HL-60 (cell line): ENCODE measurements at regions not wholly inside any gene's neighbourhood (a gene's known extent, or its start where the extent isn't known, plus 50 kb on each side); places are given as distances from the start of the nearest gene placed in this dataset.
A peak's percentile ranks its signal among the peaks of the same experiment; 100 is the strongest.

ENCODE experiments used
- DNase-seq, 2 experiments: peaks; one replicate each; pipeline ENCODE4 v3.0.0-alpha.2; 2010 to 2020; ENCODE audit warnings: low read depth in 1 of 2, low spot score in 1 of 2
- H3K27ac ChIP-seq: fragments of 250-450 bp; sonication (Bioruptor Pico); replicated peaks from 2 replicates; pipeline ENCODE4 v1.5.1; 2020; ENCODE audit warnings: mild to moderate bottlenecking, moderate library complexity
- H3K27me3 ChIP-seq: fragments of 250-450 bp; sonication (Bioruptor Pico); 2 replicates; pipeline ENCODE4 v1.5.1; 2021; ENCODE audit warnings: mild to moderate bottlenecking, moderate library complexity; ENCODE audit not compliant: insufficient read depth, poor library complexity, severe bottlenecking
- H3K4me3 ChIP-seq: replicated peaks from 2 replicates; pipeline ENCODE4 v1.5.1; 2011; ENCODE audit warnings: mild to moderate bottlenecking, control low read depth, low read length; ENCODE audit not compliant: insufficient read depth
- GABPA ChIP-seq: IDR thresholded peaks from 2 replicates; pipeline ENCODE4 v1.6.1; 2012; ENCODE audit warnings: low read depth
- POLR2AphosphoS5 ChIP-seq: IDR thresholded peaks from 2 replicates; pipeline ENCODE4 v1.6.1; 2012; ENCODE audit warnings: low read depth
- SPI1 ChIP-seq: IDR thresholded peaks from 2 replicates; pipeline ENCODE4 v1.6.1; 2012; ENCODE audit warnings: low read depth, mild to moderate bottlenecking, borderline replicate concordance
- TF ChIP-seq, protein P1 (sequence below): IDR thresholded peaks from one replicate; pipeline ENCODE4 v1.5.1; 2011; ENCODE audit warnings: low read length, control low read depth, inconsistent platforms; ENCODE audit not compliant: insufficient read depth
- TF ChIP-seq, protein P2 (sequence below): IDR thresholded peaks from 2 replicates; pipeline ENCODE4 v1.6.1; 2012; ENCODE audit warnings: low read depth; ENCODE audit not compliant: insufficient replicate concordance

DNA sequence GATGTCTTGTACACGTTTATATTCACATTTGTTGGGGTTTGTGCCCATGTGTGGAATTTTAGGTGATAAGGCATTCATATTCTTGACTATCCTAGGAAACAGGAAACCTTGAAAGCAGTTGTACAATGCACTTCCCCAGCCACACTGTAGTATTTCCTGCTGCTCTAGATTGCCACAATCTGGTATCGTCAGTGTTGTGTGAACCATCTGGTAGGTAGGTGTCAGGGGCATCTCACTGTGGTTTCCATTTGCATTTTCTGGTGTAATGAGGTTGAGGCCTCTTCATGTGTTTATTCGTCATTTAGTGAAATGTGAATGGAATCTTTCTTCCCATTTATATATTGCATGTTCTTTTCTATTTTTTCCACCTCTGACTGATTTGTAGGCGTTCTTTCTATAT lies 76.6 kb downstream of the SCGB2B2 start:
- no peaks in the 10 kb centered on the region for H3K27me3 ChIP-seq
- H3K27ac ChIP-seq: no peak overlapping the region
- no peak overlapping the region for H3K4me3 ChIP-seq
- no peak for TF ChIP-seq GABPA
- no peak for TF ChIP-seq SPI1
- TF ChIP-seq, protein P1, sequence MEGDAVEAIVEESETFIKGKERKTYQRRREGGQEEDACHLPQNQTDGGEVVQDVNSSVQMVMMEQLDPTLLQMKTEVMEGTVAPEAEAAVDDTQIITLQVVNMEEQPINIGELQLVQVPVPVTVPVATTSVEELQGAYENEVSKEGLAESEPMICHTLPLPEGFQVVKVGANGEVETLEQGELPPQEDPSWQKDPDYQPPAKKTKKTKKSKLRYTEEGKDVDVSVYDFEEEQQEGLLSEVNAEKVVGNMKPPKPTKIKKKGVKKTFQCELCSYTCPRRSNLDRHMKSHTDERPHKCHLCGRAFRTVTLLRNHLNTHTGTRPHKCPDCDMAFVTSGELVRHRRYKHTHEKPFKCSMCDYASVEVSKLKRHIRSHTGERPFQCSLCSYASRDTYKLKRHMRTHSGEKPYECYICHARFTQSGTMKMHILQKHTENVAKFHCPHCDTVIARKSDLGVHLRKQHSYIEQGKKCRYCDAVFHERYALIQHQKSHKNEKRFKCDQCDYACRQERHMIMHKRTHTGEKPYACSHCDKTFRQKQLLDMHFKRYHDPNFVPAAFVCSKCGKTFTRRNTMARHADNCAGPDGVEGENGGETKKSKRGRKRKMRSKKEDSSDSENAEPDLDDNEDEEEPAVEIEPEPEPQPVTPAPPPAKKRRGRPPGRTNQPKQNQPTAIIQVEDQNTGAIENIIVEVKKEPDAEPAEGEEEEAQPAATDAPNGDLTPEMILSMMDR: no peak
- DNase-seq: no peak

DNA sequence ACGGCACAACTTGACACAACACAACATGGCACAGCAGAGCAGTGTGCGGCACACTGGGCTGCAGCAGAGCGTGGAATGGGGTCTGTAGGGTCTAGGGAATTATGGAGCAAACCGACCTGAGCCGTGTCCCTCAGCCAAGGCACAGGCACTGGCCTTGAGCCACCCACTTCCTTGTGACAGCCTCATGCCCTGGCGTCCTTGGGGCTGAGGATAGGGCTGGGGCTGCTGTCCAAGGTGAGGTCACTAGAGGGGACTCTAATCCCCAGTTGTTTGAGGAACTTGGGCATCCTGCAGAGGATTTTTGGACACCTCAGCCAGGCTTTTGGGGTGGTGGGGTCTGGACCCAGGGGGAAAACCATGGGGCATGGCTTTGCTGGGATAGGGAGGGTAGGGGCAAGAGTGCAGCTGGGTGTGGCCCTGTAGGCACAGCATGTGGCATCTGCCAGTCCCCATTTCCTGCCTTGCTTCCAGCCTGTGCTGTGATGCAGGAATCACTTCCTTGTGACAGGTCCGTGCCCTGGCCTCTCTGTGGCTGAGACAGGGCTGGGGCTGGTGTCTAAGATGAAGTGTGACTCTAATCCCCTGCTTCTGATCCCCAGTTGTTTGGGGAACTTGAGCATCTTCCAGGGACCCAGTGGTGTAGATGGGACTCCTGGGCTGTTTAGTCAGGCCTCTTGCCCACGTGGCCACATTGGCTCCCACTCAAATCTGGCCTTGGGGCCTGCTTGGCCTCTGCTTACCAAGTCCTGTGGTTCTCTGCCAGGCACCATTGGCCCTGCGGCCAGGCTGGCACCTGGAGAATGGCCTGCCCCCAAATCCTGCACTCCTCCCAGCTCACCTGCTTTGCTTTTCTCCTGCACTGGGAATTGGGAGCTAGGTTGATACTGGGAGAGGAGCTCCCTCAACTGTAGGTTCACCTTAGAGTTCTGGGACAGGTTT lies 78.5 kb downstream of the SCGB2B2 start:
- no peaks in the 10 kb centered on the region for H3K27me3 ChIP-seq
- TF ChIP-seq, protein P2, sequence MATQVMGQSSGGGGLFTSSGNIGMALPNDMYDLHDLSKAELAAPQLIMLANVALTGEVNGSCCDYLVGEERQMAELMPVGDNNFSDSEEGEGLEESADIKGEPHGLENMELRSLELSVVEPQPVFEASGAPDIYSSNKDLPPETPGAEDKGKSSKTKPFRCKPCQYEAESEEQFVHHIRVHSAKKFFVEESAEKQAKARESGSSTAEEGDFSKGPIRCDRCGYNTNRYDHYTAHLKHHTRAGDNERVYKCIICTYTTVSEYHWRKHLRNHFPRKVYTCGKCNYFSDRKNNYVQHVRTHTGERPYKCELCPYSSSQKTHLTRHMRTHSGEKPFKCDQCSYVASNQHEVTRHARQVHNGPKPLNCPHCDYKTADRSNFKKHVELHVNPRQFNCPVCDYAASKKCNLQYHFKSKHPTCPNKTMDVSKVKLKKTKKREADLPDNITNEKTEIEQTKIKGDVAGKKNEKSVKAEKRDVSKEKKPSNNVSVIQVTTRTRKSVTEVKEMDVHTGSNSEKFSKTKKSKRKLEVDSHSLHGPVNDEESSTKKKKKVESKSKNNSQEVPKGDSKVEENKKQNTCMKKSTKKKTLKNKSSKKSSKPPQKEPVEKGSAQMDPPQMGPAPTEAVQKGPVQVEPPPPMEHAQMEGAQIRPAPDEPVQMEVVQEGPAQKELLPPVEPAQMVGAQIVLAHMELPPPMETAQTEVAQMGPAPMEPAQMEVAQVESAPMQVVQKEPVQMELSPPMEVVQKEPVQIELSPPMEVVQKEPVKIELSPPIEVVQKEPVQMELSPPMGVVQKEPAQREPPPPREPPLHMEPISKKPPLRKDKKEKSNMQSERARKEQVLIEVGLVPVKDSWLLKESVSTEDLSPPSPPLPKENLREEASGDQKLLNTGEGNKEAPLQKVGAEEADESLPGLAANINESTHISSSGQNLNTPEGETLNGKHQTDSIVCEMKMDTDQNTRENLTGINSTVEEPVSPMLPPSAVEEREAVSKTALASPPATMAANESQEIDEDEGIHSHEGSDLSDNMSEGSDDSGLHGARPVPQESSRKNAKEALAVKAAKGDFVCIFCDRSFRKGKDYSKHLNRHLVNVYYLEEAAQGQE: peak; percentile 59
- TF ChIP-seq POLR2AphosphoS5: no peak
- DNase-seq: no peak
- no peak overlapping the region for H3K4me3 ChIP-seq
- no peak overlapping the region for H3K27ac ChIP-seq

DNA sequence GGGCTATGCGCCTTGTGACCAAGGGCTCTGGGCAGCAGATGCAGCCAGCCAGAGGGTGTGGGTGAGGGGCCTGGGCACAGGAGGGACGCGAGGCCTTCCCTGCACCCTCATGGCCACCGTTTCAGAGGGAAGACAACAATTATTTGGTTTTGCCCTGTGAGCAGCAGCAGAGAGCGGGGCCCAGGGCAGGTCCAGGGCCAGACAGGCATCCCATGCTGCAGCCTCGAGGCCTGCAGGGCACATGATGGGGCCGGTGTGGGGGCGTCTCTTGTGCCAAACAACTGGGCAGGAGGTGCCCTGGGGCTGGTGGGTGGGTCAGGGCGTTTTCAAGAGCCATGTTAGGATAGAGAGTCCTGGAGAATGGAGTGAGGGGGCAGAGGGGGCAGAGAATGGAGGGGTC lies 79.4 kb downstream of the SCGB2B2 start:
- DNase-seq: no peak
- H3K27me3 ChIP-seq: no peaks in the 10 kb centered on the region
- H3K4me3 ChIP-seq: no peak overlapping the region
- TF ChIP-seq, protein P2: no peak
- TF ChIP-seq SPI1 (no peak), GABPA (no peak), POLR2AphosphoS5 (no peak)
- TF ChIP-seq, protein P1: no peak
- no peak overlapping the region for H3K27ac ChIP-seq

DNA sequence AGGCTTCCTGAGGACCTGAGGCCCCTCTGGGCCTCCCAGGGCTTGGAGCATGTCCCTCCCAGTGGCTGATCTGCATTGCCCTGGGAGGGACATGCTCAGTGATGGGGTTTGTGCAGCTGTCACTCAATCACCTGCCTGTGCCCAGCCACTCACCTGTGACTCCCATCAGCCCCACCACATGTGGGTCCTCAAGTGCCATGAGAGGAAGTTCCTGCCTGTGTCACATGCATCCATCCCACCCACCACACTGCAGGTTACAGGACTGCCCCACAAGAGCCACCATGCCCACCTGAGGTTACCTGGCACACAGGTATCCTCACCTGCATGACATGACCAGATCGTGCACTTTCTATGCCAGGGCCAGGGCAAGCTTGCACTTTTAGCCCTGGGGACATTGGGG lies 80.0 kb downstream of the SCGB2B2 start:
- no peaks in the 10 kb centered on the region for H3K27me3 ChIP-seq
- no peak overlapping the region for H3K27ac ChIP-seq
- no peak for TF ChIP-seq GABPA
- TF ChIP-seq POLR2AphosphoS5: no peak
- TF ChIP-seq, protein P2: no peak

More for the DNA sequence above, 80.0 kb downstream of the SCGB2B2 start:
- DNase-seq: no peak
- H3K4me3 ChIP-seq: no peak overlapping the region
